ENCODE measurements at regions not wholly inside any gene's neighbourhood (a gene's known extent, or its start where the extent isn't known, plus 50 kb on each side); places are given as distances from the start of the nearest gene placed in this dataset.

- no peak for DNase-seq (ENCODE audit: low spot score)
- H3K27ac ChIP-seq = peak overlapping the region; percentile 89
- CTCF ChIA-PET = interaction anchor here (0.6 kb wide), 1 partner anchor 100 kb away, joined by 3 read pairs; no protein-coding TSS in a partner anchor
- no peak for TF ChIP-seq CTCF (conservative IDR thresholded peaks at IDR 0.05; ENCODE audit: low read depth)
- POLR2A ChIA-PET (ENCODE audit: low non-redundant PET) = no interaction called here
Observed at GRCh38 chr6:3593161-3593560, 136.3 kb upstream of the SLC22A23 start.

DNA sequence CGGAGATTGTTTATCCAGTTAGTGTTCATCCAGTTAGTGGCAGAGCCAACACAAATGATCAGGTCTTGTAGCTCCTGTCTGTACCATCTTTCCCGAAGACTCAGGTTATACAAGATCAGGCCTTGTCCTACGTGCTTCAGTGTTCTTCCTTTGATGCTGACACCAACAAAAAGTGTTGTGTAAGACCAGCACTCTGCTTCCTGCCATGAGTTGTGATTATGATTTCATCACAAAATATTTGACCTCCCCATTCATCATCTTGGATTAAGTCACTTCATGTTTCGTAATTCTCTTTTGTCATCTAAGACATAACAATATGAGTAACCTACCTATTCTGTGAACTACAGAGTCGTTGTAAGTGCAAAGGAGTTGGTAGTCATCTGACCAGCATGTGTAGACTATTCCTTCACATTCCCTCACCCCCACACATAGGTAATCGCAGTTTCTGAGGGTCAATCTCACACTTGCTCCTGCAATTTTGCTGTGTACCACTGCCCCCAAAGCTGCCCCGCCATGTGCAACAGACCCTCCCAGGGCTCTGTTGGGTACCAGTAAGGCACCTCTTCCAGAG is 135.6 kb upstream of the SLC22A23 start:
- H3K27ac ChIP-seq = peak overlapping the region; percentile 89
- ChIA-PET POLR2A (ENCODE audit: low non-redundant PET) (no interaction called here), CTCF (interaction anchor here (0.6 to 1.5 kb wide), 2 partner anchors 20 to 66 kb away, joined by 3 read pairs; no protein-coding TSS in a partner anchor)
- peak; percentile 93 for DNase-seq (ENCODE audit: low spot score)
- no peak for TF ChIP-seq CTCF (conservative IDR thresholded peaks at IDR 0.05; ENCODE audit: low read depth)

GRCh38 chr6:3591970-3592369 is 135.1 kb upstream of the SLC22A23 start:
- H3K27ac ChIP-seq = no peak overlapping the region
- no peak for TF ChIP-seq CTCF (conservative IDR thresholded peaks at IDR 0.05; ENCODE audit: low read depth)
- no peak for DNase-seq (ENCODE audit: low spot score)
- ChIA-PET CTCF (interaction anchor here (0.6 to 1.5 kb wide), 2 partner anchors 20 to 65 kb away, joined by 3 read pairs; no protein-coding TSS in a partner anchor), POLR2A (ENCODE audit: low non-redundant PET) (no interaction called here)

DNA sequence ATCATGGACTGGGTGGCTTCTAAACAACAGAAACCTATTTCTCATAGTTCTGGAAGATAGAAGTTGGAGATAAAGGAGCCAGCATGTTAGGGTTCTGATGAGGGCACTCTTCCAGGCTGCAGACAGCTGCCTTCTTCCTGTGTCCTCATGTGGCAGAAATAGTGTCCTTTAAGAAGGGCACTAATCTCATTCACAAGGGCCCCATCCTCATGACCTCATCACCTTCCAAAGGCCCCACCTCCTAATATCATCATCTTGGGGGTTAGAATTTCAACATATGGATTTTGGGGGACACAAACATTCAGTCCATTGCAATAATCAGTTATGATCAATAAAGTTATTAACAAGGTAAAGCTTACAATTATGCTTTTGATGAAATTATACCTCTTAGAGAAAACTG is 130.8 kb upstream of the SLC22A23 start:
- DNase-seq (ENCODE audit: low spot score) = no peak
- CTCF ChIA-PET = no interaction called here
- H3K27ac ChIP-seq = no peak overlapping the region
- no peak for TF ChIP-seq CTCF (conservative IDR thresholded peaks at IDR 0.05; ENCODE audit: low read depth)
- POLR2A ChIA-PET (ENCODE audit: low non-redundant PET) = interaction anchor here (0.6 kb wide), 1 partner anchor 1674 kb away, joined by 6 read pairs; no protein-coding TSS in a partner anchor

GRCh38 chr6:3585320-3585935 is 128.6 kb upstream of the SLC22A23 start:
- TF ChIP-seq CTCF (conservative IDR thresholded peaks at IDR 0.05; ENCODE audit: low read depth) = no peak
- ChIA-PET POLR2A (ENCODE audit: low non-redundant PET) (no interaction called here), CTCF (interaction anchor here (0.6 to 0.7 kb wide), 3 partner anchors 65 to 325 kb away, joined by 3 to 6 read pairs (median 4); no protein-coding TSS in a partner anchor)

GRCh38 chr6:3584606-3585005 is 127.8 kb upstream of the SLC22A23 start:
- no peak for DNase-seq (ENCODE audit: low spot score)
- ChIA-PET CTCF (no interaction called here), POLR2A (ENCODE audit: low non-redundant PET) (no interaction called here)
- H3K27ac ChIP-seq = no peak overlapping the region
- no peak for TF ChIP-seq CTCF (conservative IDR thresholded peaks at IDR 0.05; ENCODE audit: low read depth)

More at GRCh38 chr6:3585320-3585935, 128.6 kb upstream of the SLC22A23 start:
- DNase-seq (ENCODE audit: low spot score) = peak; percentile 66
- no peak overlapping the region for H3K27ac ChIP-seq

All from RWPE1 (cell line).